ENCODE measurements at regions not wholly inside any gene's neighbourhood (a gene's known extent, or its start where the extent isn't known, plus 50 kb on each side); places are given as distances from the start of the nearest gene placed in this dataset.
"Not testable (repeated sequence)": the region's sequence is repeated elsewhere in the genome, so short reads cannot be mapped to it uniquely, and the experiment has no call there.

GRCh38 chr1:229853751-229854150 is 213.3 kb upstream of the GALNT2 start:
- Mint-ChIP-seq H3K4me1 (ENCODE audit: low read depth) (peaks cover 9% of the 10 kb centered on the region), H3K36me3 (ENCODE audit: low read depth) (no peaks in the 10 kb centered on the region), H3K27ac (no peak overlapping the region), H3K9me3 (no peaks in the 10 kb centered on the region), H3K4me3 (no peak overlapping the region), H3K27me3 (ENCODE audit: low read depth) (no peaks in the 10 kb centered on the region)
- intact Hi-C loops (cut with micrococcal nuclease) = loop anchor here (10.0 kb wide), 1 partner anchor 201 kb away; no protein-coding TSS in a partner anchor
- CTCF ChIA-PET = no interaction called here
- DNase-seq = no peak

- DNase-seq = no peak
- no peak overlapping the region for H3K4me3 Mint-ChIP-seq
- no peaks in the 10 kb centered on the region for H3K9me3 Mint-ChIP-seq
- intact Hi-C loops (cut with micrococcal nuclease) = loop anchor here (10.0 kb wide), 1 partner anchor 200 kb away; no protein-coding TSS in a partner anchor
- no peaks in the 10 kb centered on the region for H3K36me3 Mint-ChIP-seq (ENCODE audit: low read depth)
- H3K27ac Mint-ChIP-seq = no peak overlapping the region
- no peaks in the 10 kb centered on the region for H3K27me3 Mint-ChIP-seq (ENCODE audit: low read depth)
- CTCF ChIA-PET = interaction anchor here (0.6 kb wide), 1 partner anchor 455 kb away, joined by 3 read pairs; no protein-coding TSS in a partner anchor
- peaks cover 9% of the 10 kb centered on the region for H3K4me1 Mint-ChIP-seq (ENCODE audit: low read depth)
Observed at GRCh38 chr1:229854620-229855019, 212.4 kb upstream of the GALNT2 start.

- Mint-ChIP-seq H3K27ac (no peak overlapping the region), H3K4me1 (ENCODE audit: low read depth) (peaks cover 9% of the 10 kb centered on the region), H3K27me3 (ENCODE audit: low read depth) (no peaks in the 10 kb centered on the region), H3K9me3 (no peaks in the 10 kb centered on the region), H3K36me3 (ENCODE audit: low read depth) (no peaks in the 10 kb centered on the region), H3K4me3 (peak overlapping the region; percentile 52)
- intact Hi-C loops (cut with micrococcal nuclease) = loop anchor here (10.0 kb wide), 1 partner anchor 199 kb away; no protein-coding TSS in a partner anchor
- DNase-seq = peak; percentile 28
- CTCF ChIA-PET = no interaction called here
Observed at GRCh38 chr1:229856009-229856650, 210.9 kb upstream of the GALNT2 start.

GRCh38 chr1:229857585-229857984 is 209.5 kb upstream of the GALNT2 start:
- no peak for DNase-seq
- H3K27me3 Mint-ChIP-seq (ENCODE audit: low read depth) = no peaks in the 10 kb centered on the region
- no peak overlapping the region for H3K4me3 Mint-ChIP-seq
- CTCF ChIA-PET = no interaction called here
- peaks cover 9% of the 10 kb centered on the region for H3K4me1 Mint-ChIP-seq (ENCODE audit: low read depth)
- H3K36me3 Mint-ChIP-seq (ENCODE audit: low read depth) = no peaks in the 10 kb centered on the region
- no peaks in the 10 kb centered on the region for H3K9me3 Mint-ChIP-seq
- no peak overlapping the region for H3K27ac Mint-ChIP-seq
- intact Hi-C loops (cut with micrococcal nuclease) = loop anchor here (10.0 kb wide), 1 partner anchor 197 kb away; no protein-coding TSS in a partner anchor

- H3K4me1 Mint-ChIP-seq (ENCODE audit: low read depth) = peaks cover 9% of the 10 kb centered on the region
- intact Hi-C loops (cut with micrococcal nuclease) = loop anchor here (10.0 kb wide), 1 partner anchor 196 kb away; no protein-coding TSS in a partner anchor
Observed at GRCh38 chr1:229859026-229859425, 208.0 kb upstream of the GALNT2 start.

GRCh38 chr1:229860926-229861325 is 206.1 kb upstream of the GALNT2 start:
- Mint-ChIP-seq H3K27me3 (ENCODE audit: low read depth) (no peaks in the 10 kb centered on the region), H3K4me1 (ENCODE audit: low read depth) (peaks cover 6% of the 10 kb centered on the region), H3K36me3 (ENCODE audit: low read depth) (no peaks in the 10 kb centered on the region), H3K4me3 (no peak overlapping the region), H3K27ac (no peak overlapping the region), H3K9me3 (no peaks in the 10 kb centered on the region)
- intact Hi-C loops (cut with micrococcal nuclease) = no loop called here
- CTCF ChIA-PET = interaction anchor here (0.6 kb wide), 2 partner anchors 325 to 1360 kb away, joined by 4 to 5 read pairs; no protein-coding TSS in a partner anchor
- no peak for DNase-seq

More at GRCh38 chr1:229859026-229859425, 208.0 kb upstream of the GALNT2 start:
- Mint-ChIP-seq H3K36me3 (ENCODE audit: low read depth) (no peaks in the 10 kb centered on the region), H3K27ac (no peak overlapping the region), H3K9me3 (no peaks in the 10 kb centered on the region), H3K27me3 (ENCODE audit: low read depth) (no peaks in the 10 kb centered on the region), H3K4me3 (no peak overlapping the region)
- CTCF ChIA-PET = interaction anchor here (1.2 kb wide), 1 partner anchor 10 kb away, joined by 3 read pairs; no protein-coding TSS in a partner anchor
- no peak for DNase-seq

GRCh38 chr1:229862017-229862774 is 204.8 kb upstream of the GALNT2 start:
- Mint-ChIP-seq H3K4me3 (no peak overlapping the region), H3K27me3 (ENCODE audit: low read depth) (no peaks in the 10 kb centered on the region), H3K4me1 (ENCODE audit: low read depth) (no peaks in the 10 kb centered on the region), H3K36me3 (ENCODE audit: low read depth) (no peaks in the 10 kb centered on the region), H3K27ac (no peak overlapping the region), H3K9me3 (no peaks in the 10 kb centered on the region)
- intact Hi-C loops (cut with micrococcal nuclease) = no loop called here
- CTCF ChIA-PET = no interaction called here
- no peak for DNase-seq

- H3K27me3 Mint-ChIP-seq (ENCODE audit: low read depth) = no peaks in the 10 kb centered on the region
- intact Hi-C loops (cut with micrococcal nuclease) = no loop called here
- CTCF ChIA-PET = interaction anchor here (1.3 kb wide), 1 partner anchor 15 kb away, joined by 4 read pairs; no protein-coding TSS in a partner anchor
- no peak overlapping the region for H3K27ac Mint-ChIP-seq
- H3K36me3 Mint-ChIP-seq (ENCODE audit: low read depth) = no peaks in the 10 kb centered on the region
- H3K4me3 Mint-ChIP-seq = no peak overlapping the region
- no peaks in the 10 kb centered on the region for H3K9me3 Mint-ChIP-seq
- no peaks in the 10 kb centered on the region for H3K4me1 Mint-ChIP-seq (ENCODE audit: low read depth)
- DNase-seq = no peak
Observed at GRCh38 chr1:229863651-229864545, 203.1 kb upstream of the GALNT2 start.

- Mint-ChIP-seq H3K4me1 (ENCODE audit: low read depth) (no peaks in the 10 kb centered on the region), H3K4me3 (no peak overlapping the region), H3K27ac (no peak overlapping the region), H3K27me3 (ENCODE audit: low read depth) (no peaks in the 10 kb centered on the region), H3K9me3 (no peaks in the 10 kb centered on the region), H3K36me3 (ENCODE audit: low read depth) (no peaks in the 10 kb centered on the region)
- intact Hi-C loops (cut with micrococcal nuclease) = no loop called here
- CTCF ChIA-PET = interaction anchor here (1.3 kb wide), 1 partner anchor 16 kb away, joined by 4 read pairs; no protein-coding TSS in a partner anchor
- DNase-seq = no peak
Observed at GRCh38 chr1:229864686-229865230, 202.3 kb upstream of the GALNT2 start.

- H3K4me3 Mint-ChIP-seq; intact Hi-C loops (cut with micrococcal nuclease); H3K27me3 Mint-ChIP-seq (ENCODE audit: low read depth); DNase-seq; H3K27ac Mint-ChIP-seq; H3K4me1 Mint-ChIP-seq (ENCODE audit: low read depth); H3K36me3 Mint-ChIP-seq (ENCODE audit: low read depth); H3K9me3 Mint-ChIP-seq: not testable (repeated sequence)
- CTCF ChIA-PET = interaction anchor here (1.3 kb wide), 1 partner anchor 17 kb away, joined by 4 read pairs; no protein-coding TSS in a partner anchor
Observed at GRCh38 chr1:229865321-229865720, 201.7 kb upstream of the GALNT2 start.

- Mint-ChIP-seq H3K9me3 (no peaks in the 10 kb centered on the region), H3K4me1 (ENCODE audit: low read depth) (no peaks in the 10 kb centered on the region), H3K27me3 (ENCODE audit: low read depth) (no peaks in the 10 kb centered on the region), H3K4me3 (no peak overlapping the region), H3K36me3 (ENCODE audit: low read depth) (no peaks in the 10 kb centered on the region), H3K27ac (no peak overlapping the region)
- intact Hi-C loops (cut with micrococcal nuclease) = no loop called here
- DNase-seq = no peak
- CTCF ChIA-PET = no interaction called here
Observed at GRCh38 chr1:229867726-229868125, 199.3 kb upstream of the GALNT2 start.

- no peak for DNase-seq
- Mint-ChIP-seq H3K4me3 (no peak overlapping the region), H3K4me1 (ENCODE audit: low read depth) (no peaks in the 10 kb centered on the region), H3K9me3 (no peaks in the 10 kb centered on the region), H3K27ac (no peak overlapping the region), H3K36me3 (ENCODE audit: low read depth) (no peaks in the 10 kb centered on the region), H3K27me3 (ENCODE audit: low read depth) (no peaks in the 10 kb centered on the region)
- intact Hi-C loops (cut with micrococcal nuclease) = no loop called here
- CTCF ChIA-PET = no interaction called here
Observed at GRCh38 chr1:229869240-229869639, 197.8 kb upstream of the GALNT2 start.
